NOMO-1 (cell line): ENCODE measurements at regions not wholly inside any gene's neighbourhood (a gene's known extent, or its start where the extent isn't known, plus 50 kb on each side); places are given as distances from the start of the nearest gene placed in this dataset.
"Not testable (repeated sequence)": the region's sequence is repeated elsewhere in the genome, so short reads cannot be mapped to it uniquely, and the experiment has no call there.

ENCODE experiments used
- DNase-seq, 2 experiments: peaks; one replicate each; lab custom pipeline; 2025; ENCODE audit not compliant: unreplicated experiment in 2 of 2; lab: John Stamatoyannopoulos, UW

GRCh38 chr10:124192664-124193308, 99.4 kb upstream of the CHST15 start:
- not testable (repeated sequence) for DNase-seq

- DNase-seq, result not testable (repeated sequence)
Observed at GRCh38 chr10:124190476-124190875, 97.1 kb upstream of the CHST15 start.

- DNase-seq, result no peak
Observed at GRCh38 chr10:124186956-124187355, 93.6 kb upstream of the CHST15 start.

GRCh38 chr10:124185084-124185483, 91.7 kb upstream of the CHST15 start:
- DNase-seq, result no peak

DNA sequence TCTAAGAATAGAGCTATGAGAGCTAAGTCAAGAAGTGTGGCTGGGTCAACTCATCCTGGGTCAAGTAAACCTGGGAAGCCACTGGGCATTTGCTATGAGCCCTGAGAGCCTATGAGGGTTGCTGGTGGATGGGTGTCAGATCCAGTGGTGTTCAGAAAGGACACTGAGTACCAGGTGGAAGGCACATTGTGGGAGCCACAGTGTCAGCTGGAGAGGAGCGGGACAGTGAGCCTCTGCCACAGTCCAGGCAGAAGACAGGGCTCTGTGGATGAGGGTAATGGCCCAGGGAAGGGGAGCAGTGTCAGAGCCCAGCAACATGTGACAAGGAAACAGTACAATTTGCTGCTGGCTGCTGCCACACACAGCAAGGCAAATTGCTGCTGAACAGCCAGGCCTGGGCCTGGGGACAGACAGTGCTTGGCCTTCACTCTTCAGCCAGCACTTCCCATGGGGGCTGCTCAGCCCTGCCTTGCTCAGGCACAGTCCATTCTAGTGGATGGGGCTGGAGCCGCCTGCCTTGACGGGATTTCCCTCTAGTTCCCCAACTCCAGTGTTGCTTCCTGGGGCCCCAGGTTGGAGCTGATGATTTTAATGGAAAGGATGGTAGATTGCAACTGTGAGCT, 90.9 kb upstream of the CHST15 start:
- no peak for DNase-seq

DNA sequence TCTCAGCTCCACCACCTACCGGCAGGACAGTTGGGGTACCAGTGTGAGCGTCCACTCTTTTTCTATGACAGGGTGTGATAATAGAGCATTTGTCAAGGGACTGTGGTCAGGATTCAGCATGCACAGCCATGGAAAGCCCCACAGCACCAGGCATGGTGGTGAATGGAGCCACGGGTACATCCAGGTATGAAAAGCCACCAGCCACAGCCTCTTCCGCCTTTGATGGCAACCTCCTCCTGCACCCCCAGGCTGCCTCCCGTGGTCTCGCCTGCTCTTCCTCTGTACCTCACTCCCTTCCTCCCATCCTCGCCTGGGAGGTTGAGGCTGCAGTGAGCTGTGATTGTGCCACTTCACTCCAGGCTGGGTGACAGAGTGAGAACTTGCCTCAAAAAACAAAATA, 90.2 kb upstream of the CHST15 start:
- DNase-seq, result no peak

GRCh38 chr10:124182088-124182541, 88.7 kb upstream of the CHST15 start:
- DNase-seq, result no peak

DNA sequence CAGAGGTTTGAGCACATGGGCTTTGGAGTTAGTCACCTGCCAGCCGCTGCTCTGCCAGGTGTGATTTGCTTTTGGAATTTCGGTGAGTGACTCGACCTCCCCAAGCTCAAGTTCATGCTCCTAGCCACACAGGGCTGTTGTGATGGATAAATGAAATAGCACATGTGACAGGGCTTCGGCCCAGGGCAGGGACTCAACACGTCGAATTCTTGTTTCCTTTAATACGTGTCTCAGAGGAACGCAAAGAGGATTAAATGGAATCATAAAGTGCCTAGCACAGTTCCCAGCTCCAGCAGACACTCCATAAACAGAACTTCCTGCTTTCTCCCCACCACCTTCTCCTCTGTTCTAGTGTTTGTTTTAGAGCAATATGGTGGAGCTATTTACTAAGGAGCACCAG, 88.3 kb upstream of the CHST15 start:
- no peak for DNase-seq

- no peak for DNase-seq
Observed at GRCh38 chr10:124180947-124181549, 87.7 kb upstream of the CHST15 start.

- no peak for DNase-seq
Observed at GRCh38 chr10:124180044-124180745, 86.8 kb upstream of the CHST15 start.

GRCh38 chr10:124179308-124180043, 86.1 kb upstream of the CHST15 start:
- no peak for DNase-seq

GRCh38 chr10:124177180-124177518, 83.8 kb upstream of the CHST15 start:
- DNase-seq, result no peak

DNA sequence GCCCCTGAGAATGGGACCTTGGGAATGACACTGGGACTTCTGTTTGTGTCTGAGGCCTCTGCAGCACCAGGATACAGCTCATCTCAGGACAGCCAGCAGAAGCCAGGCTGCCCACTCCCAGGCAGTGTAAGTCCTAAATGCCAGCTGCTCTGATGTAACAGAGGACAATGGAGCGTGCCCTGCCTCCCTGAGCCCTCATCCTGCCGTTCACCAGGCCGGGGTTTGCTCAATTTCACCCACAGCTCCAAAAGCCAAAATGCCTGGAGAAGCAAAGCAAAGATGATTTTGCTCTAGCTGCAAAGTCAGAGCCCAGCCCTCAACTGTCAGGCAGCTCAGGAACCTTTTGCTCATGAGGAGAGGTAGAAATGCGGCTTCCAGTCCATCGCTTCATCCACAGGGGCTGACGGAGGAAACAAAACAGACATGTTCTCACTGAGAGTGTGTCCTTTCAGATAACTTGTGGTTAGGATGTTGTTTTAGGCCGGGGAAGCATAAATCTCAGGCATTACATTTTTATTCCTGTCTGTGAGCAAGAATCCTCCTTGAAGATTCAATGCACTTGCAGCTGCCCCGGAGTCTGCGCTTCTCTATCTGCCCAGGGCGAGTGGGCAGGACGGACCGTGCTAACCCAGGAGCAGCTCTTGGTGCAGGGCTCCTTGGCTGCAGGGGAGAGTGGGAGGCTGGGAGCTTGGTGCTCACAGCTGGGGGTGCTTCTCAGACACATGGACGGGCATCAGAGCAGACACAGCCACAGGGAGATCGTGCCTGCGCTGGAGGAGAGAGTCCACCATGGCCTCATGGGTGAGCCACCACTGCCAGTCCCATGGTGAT, 83.2 kb upstream of the CHST15 start:
- DNase-seq, result no peak

DNA sequence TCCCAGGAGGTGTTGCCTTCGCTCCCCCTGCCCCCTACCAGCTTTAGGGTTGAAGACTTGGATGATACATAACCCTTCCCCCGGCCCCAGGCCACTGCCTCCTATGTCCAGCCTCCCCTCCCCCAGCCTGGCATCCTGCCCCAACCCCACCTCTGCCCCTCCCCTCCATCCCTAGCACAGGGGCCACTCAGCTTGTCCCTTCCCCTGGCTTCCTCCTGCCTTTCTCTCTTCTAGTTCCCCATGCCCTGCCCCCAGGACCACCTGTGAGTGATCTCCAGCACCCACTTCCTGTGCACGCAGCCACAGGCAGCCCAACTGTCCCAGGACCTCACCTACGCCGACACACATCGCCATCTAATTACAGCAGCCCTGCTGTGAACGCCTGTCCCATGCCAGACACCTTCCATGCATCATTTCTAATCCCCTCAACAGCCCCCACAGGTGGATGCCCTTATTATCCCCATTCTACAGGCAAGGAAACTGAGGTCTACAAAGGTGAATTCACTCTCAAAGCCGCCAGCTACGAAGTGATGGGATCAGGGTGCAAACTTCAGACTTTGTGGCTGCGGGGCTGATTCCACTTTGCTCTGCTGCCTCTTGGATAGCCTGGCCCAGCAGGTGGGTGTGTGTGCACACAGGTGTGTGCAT, 82.4 kb upstream of the CHST15 start:
- no peak for DNase-seq

GRCh38 chr10:124174673-124175645, 81.6 kb upstream of the CHST15 start:
- no peak for DNase-seq

DNA sequence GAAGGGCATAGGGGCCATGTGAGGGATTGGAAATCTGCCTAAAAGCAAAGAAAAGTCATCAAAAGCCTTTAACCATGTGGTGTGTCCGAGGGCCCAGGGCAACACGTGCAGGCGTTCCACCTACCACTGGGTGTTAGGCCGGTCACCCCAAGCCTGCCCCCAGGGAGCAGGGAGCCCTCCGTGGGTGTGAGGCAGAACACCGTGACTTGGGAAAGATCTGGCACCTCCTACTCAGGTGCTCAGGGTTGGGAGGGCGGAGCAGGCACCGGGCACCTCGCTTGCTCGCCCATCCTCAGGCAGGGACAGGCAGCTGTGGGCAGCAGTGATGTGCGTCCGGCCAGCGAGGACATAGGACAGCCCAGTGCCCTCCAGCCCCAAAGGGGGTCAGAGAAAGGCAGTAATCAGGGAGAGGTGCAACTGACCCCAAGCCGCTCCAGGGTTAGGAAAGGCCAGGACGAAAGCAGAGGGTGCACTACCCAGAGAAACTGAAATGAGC, 80.7 kb upstream of the CHST15 start:
- no peak for DNase-seq

DNA sequence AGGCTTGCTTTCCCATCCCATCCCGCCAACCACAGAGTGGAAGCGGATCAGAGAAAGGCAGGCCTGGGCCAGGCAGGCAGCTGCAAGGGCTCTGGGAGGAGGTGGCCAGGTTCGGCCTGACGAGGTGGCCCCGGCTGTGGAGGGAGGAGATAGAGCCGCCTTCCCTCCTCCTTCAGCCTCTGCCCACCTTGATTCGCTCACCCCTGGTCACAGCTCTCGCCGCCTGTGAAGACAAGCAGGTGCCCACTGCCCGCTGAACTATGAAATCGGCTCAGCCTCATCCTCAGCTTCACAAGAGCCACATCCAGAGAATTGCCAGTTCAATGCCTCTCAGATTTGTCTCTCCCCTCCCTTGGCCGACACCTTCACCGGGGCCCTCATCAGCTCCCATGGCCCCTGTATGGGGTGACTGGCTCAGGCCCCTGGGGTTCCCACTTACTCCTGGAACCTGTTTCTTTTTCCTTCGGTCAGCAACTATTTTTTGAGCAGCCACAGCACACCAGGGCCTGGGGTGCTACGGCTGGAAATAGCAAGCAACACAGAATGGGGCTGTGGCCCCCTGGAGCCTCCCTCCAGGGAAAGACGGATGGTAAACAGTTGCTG, 80.0 kb upstream of the CHST15 start:
- DNase-seq, result no peak
